ENCODE measurements at regions not wholly inside any gene's neighbourhood (a gene's known extent, or its start where the extent isn't known, plus 50 kb on each side); places are given as distances from the start of the nearest gene placed in this dataset.
"Not testable (repeated sequence)": the region's sequence is repeated elsewhere in the genome, so short reads cannot be mapped to it uniquely, and the experiment has no call there.

DNA sequence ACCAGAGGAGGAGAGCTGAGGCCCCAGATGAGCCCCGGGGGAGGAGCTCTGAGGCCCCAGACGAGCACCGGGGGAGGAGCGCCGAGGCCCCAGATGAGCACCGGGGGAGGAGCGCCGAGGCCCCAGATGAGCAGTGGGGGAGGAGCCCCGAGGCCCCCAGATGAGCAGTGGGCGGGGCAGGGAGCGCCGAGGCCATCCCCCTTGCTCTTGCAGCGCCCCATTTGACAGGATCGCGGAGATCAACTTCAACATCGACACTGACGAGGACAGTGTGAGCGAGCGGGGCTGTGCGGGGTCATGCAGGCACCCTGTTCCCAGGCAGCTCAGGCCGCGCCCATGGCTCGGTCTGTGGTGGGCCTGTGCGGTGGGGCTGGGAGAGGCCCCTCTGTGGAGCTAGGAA, 199.6 kb downstream of the LIPI start:
- TF ChIP-seq, protein P1, sequence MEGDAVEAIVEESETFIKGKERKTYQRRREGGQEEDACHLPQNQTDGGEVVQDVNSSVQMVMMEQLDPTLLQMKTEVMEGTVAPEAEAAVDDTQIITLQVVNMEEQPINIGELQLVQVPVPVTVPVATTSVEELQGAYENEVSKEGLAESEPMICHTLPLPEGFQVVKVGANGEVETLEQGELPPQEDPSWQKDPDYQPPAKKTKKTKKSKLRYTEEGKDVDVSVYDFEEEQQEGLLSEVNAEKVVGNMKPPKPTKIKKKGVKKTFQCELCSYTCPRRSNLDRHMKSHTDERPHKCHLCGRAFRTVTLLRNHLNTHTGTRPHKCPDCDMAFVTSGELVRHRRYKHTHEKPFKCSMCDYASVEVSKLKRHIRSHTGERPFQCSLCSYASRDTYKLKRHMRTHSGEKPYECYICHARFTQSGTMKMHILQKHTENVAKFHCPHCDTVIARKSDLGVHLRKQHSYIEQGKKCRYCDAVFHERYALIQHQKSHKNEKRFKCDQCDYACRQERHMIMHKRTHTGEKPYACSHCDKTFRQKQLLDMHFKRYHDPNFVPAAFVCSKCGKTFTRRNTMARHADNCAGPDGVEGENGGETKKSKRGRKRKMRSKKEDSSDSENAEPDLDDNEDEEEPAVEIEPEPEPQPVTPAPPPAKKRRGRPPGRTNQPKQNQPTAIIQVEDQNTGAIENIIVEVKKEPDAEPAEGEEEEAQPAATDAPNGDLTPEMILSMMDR (IDR thresholded peaks at IDR 0.05), result not testable (repeated sequence)
- TF ChIP-seq TCF7L2 (IDR thresholded peaks at IDR 0.05; ENCODE audit: low read depth, low read length); POLR2AphosphoS5 (IDR thresholded peaks at IDR 0.05; ENCODE audit: low read depth, low read length); REST (IDR thresholded peaks at IDR 0.05; ENCODE audit: insufficient read depth in 1 of 2, low read depth in 2 of 2, low read length in 1 of 2): not testable (repeated sequence)

Measured in Panc1 (cell line).